ENCODE measurements at regions not wholly inside any gene's neighbourhood (a gene's known extent, or its start where the extent isn't known, plus 50 kb on each side); places are given as distances from the start of the nearest gene placed in this dataset.

GRCh38 chr6:119581220-119581619 lies 231.7 kb upstream of the MAN1A1 start:
- DNase-seq (ENCODE audit: low spot score) (no peak), ATAC-seq (no peak)
- Mint-ChIP-seq H3K27ac (no peak overlapping the region), H3K4me1 (no peaks in the 10 kb centered on the region; the same call in 1 of the 2 replicates), H3K27me3 (ENCODE audit: low read depth) (no peaks in the 10 kb centered on the region), H3K9me3 (peaks cover 10% of the 10 kb centered on the region), H3K36me3 (peaks cover 4% of the 10 kb centered on the region; the same call in 1 of the 2 replicates), H3K4me3 (no peak overlapping the region)
- ChIA-PET CTCF (no interaction called here), POLR2A (no interaction called here)
- TF ChIP-seq IRF1 (CRISPR knock-in tag; IDR thresholded peaks at IDR 0.05) (no peak), ATF6 (CRISPR knock-in tag; IDR thresholded peaks at IDR 0.05) (no peak), NR1H2 (CRISPR knock-in tag; IDR thresholded peaks at IDR 0.05) (no peak), ATF3 (CRISPR knock-in tag; conservative IDR thresholded peaks at IDR 0.05) (no peak), IRF2 (CRISPR knock-in tag; IDR thresholded peaks at IDR 0.05; ENCODE audit: borderline replicate concordance, low read depth) (no peak), CTCF (IDR thresholded peaks at IDR 0.05) (no peak), MLX (CRISPR knock-in tag; IDR thresholded peaks at IDR 0.05) (no peak), TCF7 (CRISPR knock-in tag; IDR thresholded peaks at IDR 0.05; ENCODE audit: low read depth) (no peak), ZNF263 (CRISPR knock-in tag; IDR thresholded peaks at IDR 0.05; ENCODE audit: low read depth) (no peak), ZBTB43 (CRISPR knock-in tag; IDR thresholded peaks at IDR 0.05) (no peak), ARID4B (CRISPR knock-in tag; IDR thresholded peaks at IDR 0.05; ENCODE audit: borderline replicate concordance) (no peak), FOXK1 (CRISPR knock-in tag; IDR thresholded peaks at IDR 0.05) (no peak), E2F1 (CRISPR knock-in tag; IDR thresholded peaks at IDR 0.05) (no peak), E2F5 (CRISPR knock-in tag; IDR thresholded peaks at IDR 0.05) (no peak), ESRRA (CRISPR knock-in tag; IDR thresholded peaks at IDR 0.05; ENCODE audit: borderline replicate concordance) (no peak), ZSCAN18 (CRISPR knock-in tag; IDR thresholded peaks at IDR 0.05) (no peak), AR (CRISPR knock-in tag; IDR thresholded peaks at IDR 0.05) (no peak)
